ENCODE measurements at regions not wholly inside any gene's neighbourhood (a gene's known extent, or its start where the extent isn't known, plus 50 kb on each side); places are given as distances from the start of the nearest gene placed in this dataset.
"Not testable (repeated sequence)": the region's sequence is repeated elsewhere in the genome, so short reads cannot be mapped to it uniquely, and the experiment has no call there.

DNA sequence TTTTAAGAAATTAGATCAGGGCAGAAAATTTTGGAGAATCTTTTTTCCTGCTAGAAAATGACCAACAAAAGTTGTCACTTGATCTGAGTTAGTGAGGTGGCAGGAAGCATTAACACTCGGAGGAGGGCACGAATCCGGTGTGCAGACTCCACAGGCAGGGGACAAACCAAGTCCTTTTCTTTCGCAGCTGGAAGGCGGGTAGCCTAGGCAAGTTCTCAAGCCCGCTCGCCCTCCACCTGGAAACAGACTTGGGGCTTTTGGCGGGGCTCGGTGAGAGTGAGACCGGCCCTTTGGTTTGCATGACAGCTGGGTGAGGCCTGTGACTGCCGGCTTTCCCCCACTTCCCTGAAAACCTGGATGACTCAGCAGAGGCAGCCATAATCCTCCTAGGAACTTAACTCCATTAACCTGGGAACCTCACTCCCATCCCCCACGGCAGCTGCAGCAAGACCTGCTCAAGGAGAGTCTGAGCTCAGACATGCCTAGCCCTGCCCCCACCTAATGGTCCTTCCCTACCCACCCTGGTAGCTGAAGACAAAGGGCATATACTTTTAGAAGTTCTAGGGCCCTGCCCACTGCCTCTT, 134.8 kb downstream of the MFSD1 start:
- Mint-ChIP-seq H3K4me3 (no peak overlapping the region), H3K27ac (no peak overlapping the region)
- ATAC-seq = no peak

GRCh38 chr3:158950178-158950901, 148.5 kb downstream of the MFSD1 start:
- Mint-ChIP-seq H3K4me3 (no peak overlapping the region), H3K36me3 (no peaks in the 10 kb centered on the region), H3K9me3 (peaks cover 4% of the 10 kb centered on the region), H3K27me3 (peaks cover 0 to 7% of the 10 kb centered on the region in 2 donors), H3K4me1 (ENCODE audit: low read depth in 2 of 2) (no peaks in the 10 kb centered on the region), H3K27ac (no peak overlapping the region)
- ATAC-seq = no peak
- DNase-seq (ENCODE audit: low spot score) = no peak

More for the DNA sequence above, 134.8 kb downstream of the MFSD1 start:
- DNase-seq (ENCODE audit: low spot score) = no peak
- H3K9me3 Mint-ChIP-seq = peaks cover 10% of the 10 kb centered on the region
- H3K4me1 Mint-ChIP-seq (ENCODE audit: low read depth in 2 of 2) = no peaks in the 10 kb centered on the region
- H3K27me3 Mint-ChIP-seq = peaks cover 2 to 11% of the 10 kb centered on the region in 2 donors
- H3K36me3 Mint-ChIP-seq = no peaks in the 10 kb centered on the region

DNA sequence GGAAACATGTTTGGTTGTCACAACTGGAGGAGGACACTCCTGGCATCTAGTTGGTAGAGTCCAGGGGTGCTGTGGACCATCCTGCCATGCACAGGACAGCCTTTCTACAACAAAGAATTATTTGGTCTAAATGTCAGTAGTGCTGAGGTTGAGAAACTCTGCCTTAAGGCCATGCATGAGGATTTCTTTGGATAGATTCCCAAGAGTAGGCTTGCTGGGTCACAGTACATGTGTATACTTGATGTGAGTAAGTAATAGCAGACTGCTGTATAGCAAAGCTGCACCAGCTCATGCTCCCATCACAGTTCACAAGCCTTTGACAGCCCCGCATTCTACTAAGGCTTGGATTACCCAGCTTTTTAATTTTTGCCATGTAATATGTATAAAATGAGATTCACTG, 151.3 kb downstream of the MFSD1 start:
- ATAC-seq (no peak), DNase-seq (ENCODE audit: low spot score) (no peak)
- peaks cover 0 to 7% of the 10 kb centered on the region in 2 donors for H3K27me3 Mint-ChIP-seq
- peaks cover 4% of the 10 kb centered on the region for H3K9me3 Mint-ChIP-seq
- no peak overlapping the region for H3K4me3 Mint-ChIP-seq
- H3K4me1 Mint-ChIP-seq (ENCODE audit: low read depth in 2 of 2) = no peaks in the 10 kb centered on the region
- H3K27ac Mint-ChIP-seq = no peak overlapping the region
- no peaks in the 10 kb centered on the region for H3K36me3 Mint-ChIP-seq

DNA sequence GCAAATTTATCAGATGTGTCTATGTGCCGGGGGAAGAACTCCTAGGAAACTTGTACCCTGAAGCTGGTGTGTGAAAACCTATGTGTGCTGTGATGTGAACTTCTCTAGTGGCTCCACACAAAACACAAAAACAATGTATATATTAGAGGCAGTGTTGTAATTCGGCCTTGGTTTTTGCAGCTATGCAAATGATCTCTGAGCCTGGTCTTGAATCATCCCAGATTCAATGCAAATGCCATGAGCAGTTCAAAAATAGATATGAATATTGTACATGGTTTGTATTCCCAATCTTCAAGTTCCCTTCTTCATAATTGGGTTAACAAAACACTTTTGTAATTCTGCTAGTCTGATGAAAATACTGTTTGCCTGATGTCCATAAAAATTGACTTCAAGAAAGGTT, 152.6 kb downstream of the MFSD1 start:
- H3K4me3 Mint-ChIP-seq = no peak overlapping the region
- H3K36me3 Mint-ChIP-seq = no peaks in the 10 kb centered on the region
- no peaks in the 10 kb centered on the region for H3K9me3 Mint-ChIP-seq
- peaks cover 0 to 7% of the 10 kb centered on the region in 2 donors for H3K27me3 Mint-ChIP-seq
- ATAC-seq (no peak), DNase-seq (ENCODE audit: low spot score) (no peak)
- no peaks in the 10 kb centered on the region for H3K4me1 Mint-ChIP-seq (ENCODE audit: low read depth in 2 of 2)
- H3K27ac Mint-ChIP-seq = no peak overlapping the region

- not testable (repeated sequence) for H3K36me3 Mint-ChIP-seq; H3K4me1 Mint-ChIP-seq (ENCODE audit: low read depth in 2 of 2); H3K9me3 Mint-ChIP-seq; DNase-seq (ENCODE audit: low spot score); H3K4me3 Mint-ChIP-seq; ATAC-seq; H3K27me3 Mint-ChIP-seq; H3K27ac Mint-ChIP-seq
Observed at GRCh38 chr3:158957777-158958176, 155.9 kb downstream of the MFSD1 start.

GRCh38 chr3:158958873-158959272, 157.0 kb downstream of the MFSD1 start:
- no peak for ATAC-seq

GRCh38 chr3:158961471-158961870, 159.6 kb downstream of the MFSD1 start:
- Mint-ChIP-seq H3K27ac (no peak overlapping the region), H3K9me3 (peaks cover 6% of the 10 kb centered on the region), H3K36me3 (no peaks in the 10 kb centered on the region), H3K27me3 (peaks cover 0 to 10% of the 10 kb centered on the region in 2 donors), H3K4me3 (no peak overlapping the region), H3K4me1 (ENCODE audit: low read depth in 2 of 2) (no peaks in the 10 kb centered on the region)
- DNase-seq (ENCODE audit: low spot score) = no peak
- ATAC-seq = no peak

More at GRCh38 chr3:158958873-158959272, 157.0 kb downstream of the MFSD1 start:
- Mint-ChIP-seq H3K36me3 (no peaks in the 10 kb centered on the region), H3K27me3 (peaks cover 0 to 10% of the 10 kb centered on the region in 2 donors), H3K4me3 (no peak overlapping the region), H3K9me3 (peaks cover 6% of the 10 kb centered on the region), H3K27ac (no peak overlapping the region), H3K4me1 (ENCODE audit: low read depth in 2 of 2) (no peaks in the 10 kb centered on the region)
- no peak for DNase-seq (ENCODE audit: low spot score)

DNA sequence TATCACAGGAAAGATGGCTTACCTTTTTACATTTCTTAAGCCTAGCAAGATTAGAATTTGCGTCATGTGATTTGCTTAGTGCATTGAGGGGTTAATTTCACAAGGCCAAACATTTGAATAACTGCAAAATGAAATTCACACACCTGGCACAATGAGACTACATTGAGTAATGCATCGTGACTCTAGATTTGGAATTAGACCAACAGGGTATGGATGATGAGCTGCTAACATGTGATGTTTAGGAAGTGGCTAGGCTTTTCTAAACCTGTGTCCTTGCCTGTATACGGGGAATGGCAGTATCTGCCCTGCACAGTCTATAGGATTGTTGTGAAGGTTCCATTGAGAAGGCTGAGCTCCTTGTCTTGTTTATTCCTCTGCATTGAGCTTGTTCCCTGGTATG, 160.1 kb downstream of the MFSD1 start:
- Mint-ChIP-seq H3K4me3 (no peak overlapping the region), H3K9me3 (peaks cover 6% of the 10 kb centered on the region), H3K4me1 (ENCODE audit: low read depth in 2 of 2) (no peaks in the 10 kb centered on the region), H3K36me3 (no peaks in the 10 kb centered on the region), H3K27ac (no peak overlapping the region), H3K27me3 (peaks cover 0 to 10% of the 10 kb centered on the region in 2 donors)
- ATAC-seq (no peak), DNase-seq (ENCODE audit: low spot score) (no peak)

DNA sequence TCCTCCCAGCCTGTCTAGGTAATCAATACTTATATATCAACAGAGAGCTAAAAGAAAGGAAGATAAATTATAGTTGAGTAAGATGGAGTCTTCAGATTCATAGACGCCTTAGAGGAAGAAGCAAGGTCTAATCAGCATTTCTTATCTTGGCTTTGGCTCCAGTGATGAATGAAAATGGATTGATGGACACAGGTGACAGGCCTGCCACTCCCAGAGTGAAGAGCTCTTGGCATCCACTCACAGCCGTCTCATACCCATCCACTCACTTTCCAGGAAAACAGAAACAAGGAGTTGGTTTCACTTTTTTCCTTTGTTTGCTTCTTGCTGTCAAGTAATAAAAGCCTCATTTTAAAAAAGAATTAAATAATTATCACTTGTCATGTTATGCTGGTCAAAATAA, 168.2 kb downstream of the MFSD1 start:
- DNase-seq (ENCODE audit: low spot score) (no peak), ATAC-seq (no peak)
- Mint-ChIP-seq H3K27me3 (no peaks in the 10 kb centered on the region), H3K36me3 (no peaks in the 10 kb centered on the region), H3K4me3 (no peak overlapping the region), H3K27ac (no peak overlapping the region), H3K9me3 (peaks cover 3% of the 10 kb centered on the region), H3K4me1 (ENCODE audit: low read depth in 2 of 2) (no peaks in the 10 kb centered on the region)

DNA sequence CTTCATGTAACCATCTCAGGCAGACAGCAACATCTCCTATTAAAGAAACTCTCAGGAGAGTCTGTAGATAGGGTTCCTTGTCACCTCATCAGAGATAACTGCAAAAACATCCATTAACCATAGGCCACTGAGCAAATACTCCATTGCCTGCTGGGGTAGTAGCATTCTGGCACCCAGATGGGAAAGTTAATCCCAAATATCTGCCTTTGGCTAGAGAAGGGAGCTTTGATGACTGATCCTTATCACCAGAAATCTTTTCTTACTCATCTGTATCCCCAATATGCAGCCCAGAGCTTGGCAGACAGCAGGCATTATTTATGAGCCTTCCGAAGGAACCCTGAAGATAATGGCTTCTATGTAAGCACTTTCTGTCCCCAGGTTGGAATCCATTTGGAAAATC, 173.1 kb downstream of the MFSD1 start:
- Mint-ChIP-seq H3K27ac (no peak overlapping the region), H3K4me3 (no peak overlapping the region), H3K4me1 (ENCODE audit: low read depth in 2 of 2) (no peaks in the 10 kb centered on the region), H3K27me3 (no peaks in the 10 kb centered on the region), H3K36me3 (no peaks in the 10 kb centered on the region), H3K9me3 (peaks cover 8% of the 10 kb centered on the region)
- ATAC-seq (no peak), DNase-seq (ENCODE audit: low spot score) (no peak)

- Mint-ChIP-seq H3K9me3 (peaks cover 11% of the 10 kb centered on the region), H3K4me1 (ENCODE audit: low read depth in 2 of 2) (no peaks in the 10 kb centered on the region), H3K36me3 (no peaks in the 10 kb centered on the region), H3K27me3 (no peaks in the 10 kb centered on the region), H3K4me3 (no peak overlapping the region), H3K27ac (no peak overlapping the region)
- ATAC-seq (no peak), DNase-seq (ENCODE audit: low spot score) (no peak)
Observed at GRCh38 chr3:158976966-158977365, 175.1 kb downstream of the MFSD1 start.

DNA sequence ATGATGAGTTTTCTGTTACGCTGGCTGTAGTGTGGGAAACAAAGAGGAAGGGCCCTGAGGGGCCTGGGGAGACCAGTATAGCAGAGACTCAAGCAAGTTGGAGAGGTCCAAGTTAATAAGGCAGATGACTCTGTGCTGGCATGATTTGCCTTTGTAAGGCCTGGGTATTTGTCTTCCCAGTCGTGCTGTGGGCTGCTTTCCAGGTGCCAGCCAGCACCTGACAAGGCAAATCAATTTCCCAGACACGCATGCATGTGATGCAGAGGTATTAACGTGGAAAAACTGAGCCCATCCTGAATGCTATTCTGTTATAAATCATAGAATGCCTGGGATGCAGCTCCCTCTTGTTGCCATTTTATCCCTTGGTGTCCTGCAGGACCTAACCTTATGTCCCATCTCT, 175.6 kb downstream of the MFSD1 start:
- Mint-ChIP-seq H3K4me1 (ENCODE audit: low read depth in 2 of 2) (no peaks in the 10 kb centered on the region), H3K9me3 (peaks cover 8% of the 10 kb centered on the region), H3K4me3 (no peak overlapping the region), H3K27ac (no peak overlapping the region), H3K36me3 (no peaks in the 10 kb centered on the region), H3K27me3 (no peaks in the 10 kb centered on the region)
- ATAC-seq (no peak), DNase-seq (ENCODE audit: low spot score) (no peak)

DNA sequence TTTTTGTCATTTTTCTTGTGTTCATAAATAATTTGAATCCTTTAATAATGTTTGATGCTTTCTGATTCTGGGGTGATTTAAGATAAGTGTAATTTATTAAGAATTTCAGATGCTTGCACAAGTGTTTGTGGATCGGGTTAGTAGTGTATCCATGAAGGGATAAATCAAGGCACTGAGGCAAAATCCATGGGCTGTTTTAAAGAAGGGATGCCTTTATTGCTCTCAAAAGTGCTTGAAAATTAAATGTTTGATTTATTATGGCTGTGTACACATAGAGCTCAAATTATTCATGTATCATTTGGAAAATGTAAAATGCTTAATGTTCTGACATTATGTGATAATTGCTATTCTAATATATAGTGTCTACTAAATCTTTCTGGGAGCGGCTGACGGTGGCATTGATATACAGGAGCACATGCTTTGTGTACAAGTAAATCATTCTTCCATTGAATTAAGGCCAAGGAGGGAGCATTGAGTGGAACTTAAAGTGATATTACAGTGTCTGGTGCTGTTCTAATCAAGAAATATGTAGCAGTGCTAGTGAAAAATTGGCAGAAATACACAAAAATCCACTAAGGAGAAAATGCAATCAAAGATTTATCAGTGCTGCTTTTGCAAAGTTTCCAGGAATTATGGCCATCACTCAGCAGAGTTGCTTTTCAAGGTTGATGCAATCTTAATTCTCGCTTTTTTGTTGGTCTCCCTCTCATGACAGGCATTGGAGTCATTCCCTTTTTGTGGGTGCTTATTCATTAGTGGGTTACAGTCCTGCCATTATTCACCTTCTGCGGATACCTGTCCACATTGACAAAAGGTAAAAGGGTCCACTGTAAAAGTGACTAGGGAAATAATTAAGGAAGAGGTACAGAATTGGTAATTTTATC, 181.6 kb downstream of the MFSD1 start:
- no peak for DNase-seq (ENCODE audit: low spot score)
- Mint-ChIP-seq H3K9me3 (peaks cover 8% of the 10 kb centered on the region), H3K4me3 (no peak overlapping the region), H3K27me3 (no peaks in the 10 kb centered on the region), H3K27ac (no peak overlapping the region), H3K4me1 (ENCODE audit: low read depth in 2 of 2) (no peaks in the 10 kb centered on the region), H3K36me3 (no peaks in the 10 kb centered on the region)
- no peak for ATAC-seq

DNA sequence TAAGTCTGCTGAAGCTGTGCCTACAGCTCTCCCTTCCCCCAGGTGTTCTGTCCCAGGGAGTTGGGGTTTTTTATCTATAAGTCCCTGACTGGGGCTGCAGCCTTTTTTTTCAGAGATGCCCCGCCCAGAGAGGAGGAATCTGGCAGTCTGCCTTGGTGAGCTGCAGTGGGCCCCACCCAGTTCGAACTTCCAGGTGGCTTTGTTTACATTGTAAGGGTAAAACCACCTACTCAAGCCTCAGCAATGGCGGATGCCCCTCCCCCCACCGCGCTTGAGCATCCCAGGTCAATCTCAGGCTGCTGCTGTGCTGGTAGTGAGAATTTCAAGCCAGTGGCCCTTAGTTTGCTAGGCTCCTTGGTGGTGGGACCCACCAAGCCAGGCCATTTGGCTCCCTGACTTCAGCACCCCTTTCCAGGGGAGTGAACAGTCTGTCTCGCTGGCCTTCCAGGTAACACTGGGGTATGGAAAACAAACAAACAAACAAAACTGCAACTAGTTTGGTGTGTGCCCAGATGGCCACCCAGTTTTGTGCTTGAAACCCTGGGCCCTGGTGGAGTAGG, 189.4 kb downstream of the MFSD1 start:
- Mint-ChIP-seq H3K36me3 (no peaks in the 10 kb centered on the region), H3K4me1 (ENCODE audit: low read depth in 2 of 2) (no peaks in the 10 kb centered on the region), H3K4me3 (no peak overlapping the region), H3K9me3 (peaks cover 15% of the 10 kb centered on the region), H3K27ac (no peak overlapping the region), H3K27me3 (no peaks in the 10 kb centered on the region)
- DNase-seq (ENCODE audit: low spot score) (no peak), ATAC-seq (no peak)
